ENCODE measurements at regions not wholly inside any gene's neighbourhood (a gene's known extent, or its start where the extent isn't known, plus 50 kb on each side); places are given as distances from the start of the nearest gene placed in this dataset.

GRCh38 chr2:221844212-221845020 is 272.3 kb upstream of the EPHA4 start:
- FAIRE-seq = no peak
- DNase-seq (ENCODE audit: low spot score) = no peak

DNA sequence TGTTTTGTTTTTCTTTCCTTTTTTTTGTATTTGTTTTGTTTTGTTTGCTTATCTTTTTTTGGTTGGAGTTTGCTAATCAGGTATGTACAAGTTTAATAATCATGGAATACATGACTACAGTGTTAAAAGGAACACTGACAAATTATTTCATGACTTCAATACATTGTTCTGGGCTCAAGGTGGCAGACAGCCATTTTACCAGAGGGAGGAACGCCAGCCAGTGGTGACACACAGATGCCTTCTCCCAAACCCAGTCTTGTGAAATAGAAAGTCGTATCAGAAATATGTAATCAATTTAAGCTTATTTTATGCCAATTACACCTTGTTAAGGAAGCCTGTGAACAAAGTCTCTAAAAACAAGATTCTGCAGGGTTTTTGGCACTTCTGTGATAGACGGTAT is 264.0 kb upstream of the EPHA4 start:
- FAIRE-seq (no peak), DNase-seq (ENCODE audit: low spot score) (no peak)

GRCh38 chr2:221833966-221834365 is 261.9 kb upstream of the EPHA4 start:
- DNase-seq (ENCODE audit: low spot score) = no peak
- no peak for FAIRE-seq

GRCh38 chr2:221831051-221831450 is 258.9 kb upstream of the EPHA4 start:
- FAIRE-seq (no peak), DNase-seq (ENCODE audit: low spot score) (no peak)

- DNase-seq (ENCODE audit: low spot score) (no peak), FAIRE-seq (no peak)
Observed at GRCh38 chr2:221822416-221822815, 250.3 kb upstream of the EPHA4 start.

- peak; percentile 39 for DNase-seq (ENCODE audit: low spot score)
- no peak for FAIRE-seq
Observed at GRCh38 chr2:221818616-221819320, 246.7 kb upstream of the EPHA4 start.

DNA sequence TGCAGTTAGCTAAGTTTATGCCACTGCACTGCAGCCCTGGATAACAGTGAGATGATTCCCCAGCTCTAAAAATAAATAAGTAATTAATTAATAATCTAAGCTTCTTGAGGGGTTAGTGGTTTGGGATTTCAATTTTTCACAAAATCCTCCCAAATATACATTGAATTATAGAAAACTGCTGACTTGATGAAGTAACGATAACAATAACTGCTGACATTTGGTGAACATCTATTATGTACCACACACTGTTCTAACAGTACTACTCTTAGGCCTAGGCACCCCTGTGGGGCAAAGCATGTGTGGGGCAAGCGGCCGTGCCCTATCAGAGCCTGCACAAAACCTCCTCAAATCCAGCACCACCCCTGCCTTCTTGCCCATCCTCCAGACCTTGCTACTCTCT is 245.8 kb upstream of the EPHA4 start:
- FAIRE-seq = no peak

DNA sequence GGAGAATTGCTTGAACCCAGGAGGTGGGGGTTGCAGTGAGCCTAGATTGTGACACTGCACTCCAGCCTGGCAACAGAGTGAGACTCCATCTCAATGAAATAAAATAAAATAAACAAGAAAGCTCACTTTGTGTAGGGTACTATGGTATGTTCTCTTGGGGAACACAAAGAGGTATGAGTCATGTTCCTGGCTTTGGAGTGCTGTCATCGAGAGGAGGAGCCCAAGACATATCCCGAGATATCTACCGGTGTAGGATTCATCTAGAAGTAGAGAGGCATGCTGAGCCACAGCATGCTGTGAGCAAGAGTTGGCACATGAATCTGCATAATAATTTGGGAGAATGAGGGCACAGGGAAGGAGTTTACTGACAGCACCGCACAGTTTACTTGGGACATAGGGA is 244.9 kb upstream of the EPHA4 start:
- no peak for FAIRE-seq

More for the DNA sequence above, 245.8 kb upstream of the EPHA4 start:
- no peak for DNase-seq (ENCODE audit: low spot score)

GRCh38 chr2:221816566-221816965 is 244.5 kb upstream of the EPHA4 start:
- FAIRE-seq = no peak
- DNase-seq (ENCODE audit: low spot score) = no peak

More for the DNA sequence above, 244.9 kb upstream of the EPHA4 start:
- DNase-seq (ENCODE audit: low spot score) = peak; percentile 72

DNA sequence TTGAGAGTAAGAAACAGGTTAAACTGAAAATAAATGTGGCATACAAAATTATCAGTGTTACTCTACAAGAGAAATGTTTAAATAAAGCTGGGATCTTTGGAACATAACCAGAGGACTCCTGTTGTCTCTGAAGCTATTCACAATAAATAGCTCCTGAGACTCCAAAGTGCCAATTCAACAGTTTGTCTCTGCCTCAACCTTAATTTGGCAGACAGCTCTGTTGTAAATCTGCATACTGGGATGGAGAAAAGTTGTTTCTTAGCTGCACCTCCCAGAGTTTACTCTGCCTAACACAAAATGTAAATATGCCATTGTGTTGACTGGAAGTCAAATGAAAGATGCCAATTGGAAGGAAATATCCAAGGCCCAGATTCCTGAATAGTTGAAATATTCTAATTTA is 238.5 kb upstream of the EPHA4 start:
- DNase-seq (ENCODE audit: low spot score) = no peak
- no peak for FAIRE-seq

GRCh38 chr2:221810245-221810644 is 238.1 kb upstream of the EPHA4 start:
- FAIRE-seq = no peak

DNA sequence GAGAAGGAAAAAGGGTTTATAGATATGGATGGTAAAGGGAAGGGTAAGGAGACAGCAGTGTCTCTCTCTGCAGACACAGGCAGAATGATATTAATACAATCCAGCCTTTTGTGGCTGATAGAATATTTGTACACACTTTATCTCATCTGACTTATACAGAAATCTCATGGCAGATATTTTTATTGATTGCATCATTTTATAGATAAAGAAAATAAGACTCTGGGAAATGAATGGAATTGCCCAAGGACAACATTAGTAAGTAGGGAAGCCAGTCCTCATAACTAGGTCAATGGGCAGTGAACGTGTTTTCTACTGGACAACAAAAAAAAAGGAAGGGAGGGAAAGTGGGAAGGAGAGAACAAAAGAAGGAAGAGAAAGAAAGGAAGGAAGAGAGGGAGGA is 236.4 kb upstream of the EPHA4 start:
- FAIRE-seq = no peak
- no peak for DNase-seq (ENCODE audit: low spot score)

More at GRCh38 chr2:221810245-221810644, 238.1 kb upstream of the EPHA4 start:
- DNase-seq (ENCODE audit: low spot score) = no peak

DNA sequence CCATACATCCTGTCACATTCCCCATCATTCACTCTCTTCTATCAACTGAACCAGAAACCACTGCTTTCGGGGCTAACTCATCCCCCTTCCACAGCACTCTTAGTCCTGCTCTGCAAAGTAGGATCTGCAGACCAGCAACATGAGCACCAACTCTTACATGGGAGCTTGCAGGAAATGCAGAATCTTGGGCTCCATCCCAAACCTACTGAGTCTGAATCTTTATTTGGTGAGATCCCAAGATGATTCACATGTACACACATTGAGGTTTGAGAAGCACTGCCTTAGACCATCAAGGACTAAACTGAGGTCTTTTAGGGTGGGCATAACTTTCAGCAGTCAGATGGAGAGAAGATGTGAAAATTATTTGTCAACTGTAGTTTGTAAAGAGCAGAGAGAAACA is 235.6 kb upstream of the EPHA4 start:
- DNase-seq (ENCODE audit: low spot score) = no peak
- FAIRE-seq = no peak

GRCh38 chr2:221802089-221802488 is 230.0 kb upstream of the EPHA4 start:
- DNase-seq (ENCODE audit: low spot score) (no peak), FAIRE-seq (no peak)

DNA sequence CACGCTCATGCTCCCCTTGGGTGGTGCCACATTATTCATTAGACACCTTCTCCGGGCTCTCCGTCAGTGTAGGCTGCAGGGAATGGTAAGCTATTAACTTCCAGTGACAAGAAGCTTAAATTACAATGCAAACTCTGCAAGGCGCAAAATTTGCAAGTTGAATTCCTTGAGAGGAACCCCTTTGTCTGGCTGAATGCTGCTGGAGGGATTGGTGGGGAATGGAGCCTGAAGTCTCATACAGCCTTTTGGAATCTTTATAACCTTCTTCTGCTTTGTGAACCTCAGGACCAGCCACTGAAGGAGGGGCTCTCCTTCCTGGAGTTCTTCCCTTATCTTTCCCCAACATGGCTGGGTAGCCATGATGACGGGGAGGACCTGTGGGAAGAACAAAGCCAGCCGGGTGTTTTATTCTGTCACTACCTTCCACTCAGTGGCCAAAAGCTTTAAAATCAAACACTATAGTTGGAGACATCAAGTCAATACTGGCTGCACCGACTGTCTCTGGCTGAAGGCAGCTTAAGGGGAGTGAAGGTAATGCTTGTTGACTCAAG is 220.9 kb upstream of the EPHA4 start:
- FAIRE-seq (no peak), DNase-seq (ENCODE audit: low spot score) (no peak)

DNA sequence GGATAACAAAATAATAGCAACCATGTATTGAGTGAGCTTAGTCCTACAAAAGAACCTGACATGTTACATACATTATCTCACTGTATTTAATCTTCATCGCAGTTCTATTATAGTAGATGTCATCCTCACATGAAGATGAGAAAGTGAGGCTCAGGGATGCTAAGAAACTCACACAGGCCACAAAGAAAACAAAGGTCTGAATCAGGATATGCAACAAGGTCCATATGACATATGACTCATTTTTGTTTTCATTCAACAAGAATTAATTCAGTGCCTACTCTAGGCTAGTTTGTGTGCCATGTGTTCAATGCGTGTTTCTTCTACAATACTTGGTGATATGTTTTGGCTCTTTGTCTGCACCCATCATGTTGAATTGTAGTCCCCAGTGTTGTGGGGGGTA is 219.7 kb upstream of the EPHA4 start:
- no peak for FAIRE-seq

GRCh38 chr2:221787561-221787960 is 215.5 kb upstream of the EPHA4 start:
- FAIRE-seq (no peak), DNase-seq (ENCODE audit: low spot score) (no peak)

More for the DNA sequence above, 219.7 kb upstream of the EPHA4 start:
- DNase-seq (ENCODE audit: low spot score) = no peak

- no peak for DNase-seq (ENCODE audit: low spot score)
- peak; percentile 5 for FAIRE-seq
Observed at GRCh38 chr2:221786297-221786926, 214.3 kb upstream of the EPHA4 start.

DNA sequence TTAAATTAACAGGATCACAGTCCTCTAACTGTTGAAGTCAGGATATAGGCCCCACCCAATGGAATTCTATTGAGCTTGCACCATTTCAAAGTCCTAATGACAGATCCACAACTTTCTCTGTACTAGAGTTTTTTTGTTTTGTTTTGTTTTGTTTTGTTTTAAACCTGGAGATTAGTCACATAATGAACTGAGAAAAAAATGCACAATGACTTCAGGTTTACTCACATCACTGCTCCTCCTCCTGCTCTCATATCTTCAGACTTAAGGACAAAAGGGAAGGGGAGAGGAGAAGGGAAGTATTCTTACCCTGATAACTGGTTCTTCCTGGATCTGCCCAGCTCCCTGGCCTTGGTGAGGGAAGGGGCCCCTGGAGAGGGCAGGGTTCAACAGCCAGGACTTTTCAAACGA is 208.2 kb upstream of the EPHA4 start:
- FAIRE-seq (no peak), DNase-seq (ENCODE audit: low spot score) (no peak)

GRCh38 chr2:221779614-221780067 is 207.5 kb upstream of the EPHA4 start:
- DNase-seq (ENCODE audit: low spot score) (no peak), FAIRE-seq (no peak)

DNA sequence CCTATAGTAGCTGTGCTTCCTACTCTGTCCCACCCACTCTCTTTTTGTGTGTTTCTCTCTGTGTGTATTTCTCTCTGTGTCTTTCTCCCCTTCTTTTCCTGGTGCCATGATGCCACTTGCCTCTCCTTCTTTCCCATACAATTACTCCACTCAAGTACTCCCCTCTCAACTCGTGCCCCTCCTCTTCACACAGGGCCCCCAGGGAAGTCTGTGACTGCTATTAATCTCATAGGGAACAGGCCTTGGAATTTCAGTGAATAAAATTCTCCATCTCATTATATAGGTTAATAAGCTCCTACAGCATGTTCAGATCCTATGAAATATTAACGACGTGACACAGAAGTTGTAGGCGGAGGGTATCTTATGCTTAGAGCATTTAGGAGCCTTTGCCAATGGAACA is 205.9 kb upstream of the EPHA4 start:
- FAIRE-seq (no peak), DNase-seq (ENCODE audit: low spot score) (no peak)

DNA sequence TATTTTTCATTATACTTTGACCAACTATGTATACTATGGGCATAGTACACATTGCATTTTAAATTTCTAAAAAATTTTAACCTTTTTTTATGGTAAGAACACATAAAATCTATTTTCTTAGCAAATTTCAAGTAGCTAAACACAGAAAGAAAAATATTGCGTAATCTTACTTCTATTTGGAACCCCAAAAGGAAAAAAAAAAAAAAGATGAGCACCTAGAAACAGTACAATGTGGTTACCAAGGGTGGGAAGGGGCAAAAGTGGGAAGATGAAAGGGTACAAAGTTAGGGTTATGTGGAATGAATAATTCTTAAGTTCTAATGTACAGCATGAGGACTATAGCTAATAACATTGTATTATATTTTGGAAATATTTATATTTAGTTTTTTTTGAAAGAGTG is 205.0 kb upstream of the EPHA4 start:
- DNase-seq (ENCODE audit: low spot score) (no peak), FAIRE-seq (no peak)
